ENCODE measurements at regions not wholly inside any gene's neighbourhood (a gene's known extent, or its start where the extent isn't known, plus 50 kb on each side); places are given as distances from the start of the nearest gene placed in this dataset.
"Not testable (repeated sequence)": the region's sequence is repeated elsewhere in the genome, so short reads cannot be mapped to it uniquely, and the experiment has no call there.

DNA sequence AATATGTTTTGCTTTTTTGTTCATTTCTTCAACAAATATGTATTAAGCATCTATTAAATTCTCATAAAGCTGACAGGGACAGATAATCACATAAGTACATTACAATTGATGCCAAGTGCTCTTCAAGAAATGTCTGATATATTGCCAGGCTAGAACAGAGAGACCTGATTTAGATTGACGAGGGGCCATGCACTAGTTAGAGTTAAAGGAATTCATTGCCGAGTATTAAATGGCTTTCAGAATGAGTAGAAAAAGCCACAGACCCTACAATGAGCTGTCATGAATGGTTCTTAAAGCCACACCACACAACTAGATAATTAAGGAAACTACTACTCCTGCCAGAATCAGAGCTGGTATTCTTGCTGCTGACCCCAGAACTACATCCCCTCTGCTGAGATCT, 250.2 kb upstream of the MME start:
- no peak overlapping the region for H3K4me3 ChIP-seq (ENCODE audit: low read depth, low read length)
- TF ChIP-seq, protein P1, sequence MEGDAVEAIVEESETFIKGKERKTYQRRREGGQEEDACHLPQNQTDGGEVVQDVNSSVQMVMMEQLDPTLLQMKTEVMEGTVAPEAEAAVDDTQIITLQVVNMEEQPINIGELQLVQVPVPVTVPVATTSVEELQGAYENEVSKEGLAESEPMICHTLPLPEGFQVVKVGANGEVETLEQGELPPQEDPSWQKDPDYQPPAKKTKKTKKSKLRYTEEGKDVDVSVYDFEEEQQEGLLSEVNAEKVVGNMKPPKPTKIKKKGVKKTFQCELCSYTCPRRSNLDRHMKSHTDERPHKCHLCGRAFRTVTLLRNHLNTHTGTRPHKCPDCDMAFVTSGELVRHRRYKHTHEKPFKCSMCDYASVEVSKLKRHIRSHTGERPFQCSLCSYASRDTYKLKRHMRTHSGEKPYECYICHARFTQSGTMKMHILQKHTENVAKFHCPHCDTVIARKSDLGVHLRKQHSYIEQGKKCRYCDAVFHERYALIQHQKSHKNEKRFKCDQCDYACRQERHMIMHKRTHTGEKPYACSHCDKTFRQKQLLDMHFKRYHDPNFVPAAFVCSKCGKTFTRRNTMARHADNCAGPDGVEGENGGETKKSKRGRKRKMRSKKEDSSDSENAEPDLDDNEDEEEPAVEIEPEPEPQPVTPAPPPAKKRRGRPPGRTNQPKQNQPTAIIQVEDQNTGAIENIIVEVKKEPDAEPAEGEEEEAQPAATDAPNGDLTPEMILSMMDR (IDR thresholded peaks at IDR 0.05; ENCODE audit: insufficient read depth, low read depth, low read length, missing control alignments): no peak
- no peak for DNase-seq (ENCODE audit: low read depth)

DNA sequence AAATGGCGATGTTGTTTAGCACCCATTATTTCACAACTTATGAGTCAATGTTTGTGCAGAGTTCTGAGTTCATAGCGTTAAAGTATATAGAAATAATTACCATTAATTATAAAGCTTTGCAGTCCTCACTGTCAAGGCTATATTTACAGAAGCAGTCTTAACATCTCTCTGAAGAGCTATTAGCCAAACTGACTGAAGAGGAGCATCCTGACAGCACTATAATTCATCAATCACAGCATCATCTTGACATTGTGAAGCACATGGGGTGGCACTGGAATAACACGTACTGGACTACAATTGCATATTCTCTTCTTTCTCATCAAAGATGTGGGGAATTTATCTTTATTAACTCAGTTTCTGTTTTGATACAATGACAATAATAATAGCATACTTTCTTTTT, 260.6 kb upstream of the MME start:
- TF ChIP-seq, protein P1 (IDR thresholded peaks at IDR 0.05; ENCODE audit: insufficient read depth, low read depth, low read length, missing control alignments): no peak
- DNase-seq (ENCODE audit: low read depth): no peak
- H3K4me3 ChIP-seq (ENCODE audit: low read depth, low read length): no peak overlapping the region

DNA sequence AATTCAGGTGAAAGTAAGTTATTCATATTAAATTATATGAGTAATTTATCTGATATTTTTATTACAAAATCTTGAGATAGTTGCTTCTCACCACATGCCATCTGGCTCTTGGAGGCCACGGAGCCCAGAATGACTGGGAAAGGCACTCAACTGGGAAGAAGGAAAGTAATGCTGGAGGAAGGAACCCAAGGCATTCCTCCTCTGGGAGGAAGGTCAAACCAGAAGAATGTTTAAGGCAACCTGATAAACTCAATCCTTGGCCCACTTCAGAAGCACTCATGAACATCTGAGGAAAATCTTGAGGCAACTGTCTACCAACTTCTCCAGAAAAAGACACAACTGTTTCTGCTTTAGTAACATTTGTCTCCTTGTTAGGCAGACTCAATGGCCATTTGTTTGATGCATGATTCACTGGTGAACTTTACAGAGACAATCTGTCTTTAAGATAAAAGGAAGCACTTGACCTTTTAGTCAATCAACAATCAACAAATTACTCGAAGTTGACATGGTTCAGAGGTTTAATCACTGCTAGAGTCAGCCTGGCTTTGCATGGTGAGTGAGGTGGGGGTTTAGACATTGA, 261.4 kb upstream of the MME start:
- TF ChIP-seq, protein P1 (IDR thresholded peaks at IDR 0.05; ENCODE audit: insufficient read depth, low read depth, low read length, missing control alignments): no peak
- DNase-seq (ENCODE audit: low read depth): no peak
- H3K4me3 ChIP-seq (ENCODE audit: low read depth, low read length): no peak overlapping the region

DNA sequence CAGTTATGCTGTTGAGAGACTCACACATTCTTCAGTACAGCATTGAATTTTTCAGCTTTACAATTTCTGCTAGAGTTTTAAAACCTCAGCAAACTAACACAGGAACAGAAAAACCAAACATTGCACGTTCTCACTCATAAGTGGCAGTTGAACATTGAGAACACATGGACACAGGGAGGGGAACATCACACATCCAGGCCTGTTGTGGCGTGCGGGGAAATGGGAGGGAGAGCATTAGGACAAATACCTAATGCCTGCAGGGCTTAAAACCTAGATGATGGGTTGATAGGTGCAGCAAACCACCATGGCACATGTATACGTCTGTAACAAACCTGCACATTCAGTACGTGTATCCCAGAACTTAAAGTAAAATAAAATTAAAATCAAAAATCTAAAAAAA, 270.1 kb upstream of the MME start:
- DNase-seq (ENCODE audit: low read depth); H3K4me3 ChIP-seq (ENCODE audit: low read depth, low read length): not testable (repeated sequence)

DNA sequence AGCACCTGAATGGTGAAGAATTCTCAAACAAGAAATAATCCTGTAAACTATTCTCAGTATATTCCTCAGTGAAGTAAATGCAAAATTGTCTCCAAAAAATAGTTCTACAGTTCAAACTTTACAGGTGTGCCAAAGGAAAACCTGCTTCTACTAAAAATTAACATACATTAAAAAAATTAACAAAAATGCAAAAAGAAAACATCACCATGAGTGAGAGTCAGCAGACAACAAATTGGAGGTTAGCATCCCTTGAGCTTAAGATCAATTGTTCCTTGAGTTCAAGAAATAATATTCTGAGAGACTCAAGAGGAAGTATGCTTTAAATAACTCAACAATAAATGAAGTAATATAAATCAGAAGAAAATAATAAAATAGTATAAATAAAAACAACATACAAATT, 278.4 kb upstream of the MME start:
- no peak for DNase-seq (ENCODE audit: low read depth)
- no peak overlapping the region for H3K4me3 ChIP-seq (ENCODE audit: low read depth, low read length)
- TF ChIP-seq, protein P1 (IDR thresholded peaks at IDR 0.05; ENCODE audit: insufficient read depth, low read depth, low read length, missing control alignments): no peak

DNA sequence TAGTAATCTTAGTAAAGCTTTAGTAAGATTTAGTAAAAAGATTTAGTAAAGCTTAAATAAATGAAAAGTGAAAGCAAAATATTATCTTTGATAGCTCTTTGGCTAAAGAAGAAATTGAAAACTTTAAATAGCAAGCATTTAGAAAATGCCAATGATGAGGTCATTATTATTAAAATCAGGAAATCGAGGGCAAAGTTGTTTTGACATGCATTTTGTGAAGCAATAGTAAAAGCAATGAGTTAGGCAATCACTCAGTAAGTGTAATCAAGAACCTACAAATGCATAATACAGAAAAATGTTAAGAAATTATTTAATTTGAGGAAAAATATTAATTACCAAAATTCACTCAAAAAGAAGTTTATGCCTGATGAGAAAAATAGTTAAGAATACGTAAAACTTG, 280.3 kb upstream of the MME start:
- TF ChIP-seq, protein P1 (IDR thresholded peaks at IDR 0.05; ENCODE audit: insufficient read depth, low read depth, low read length, missing control alignments): no peak
- DNase-seq (ENCODE audit: low read depth): no peak
- H3K4me3 ChIP-seq (ENCODE audit: low read depth, low read length): no peak overlapping the region

DNA sequence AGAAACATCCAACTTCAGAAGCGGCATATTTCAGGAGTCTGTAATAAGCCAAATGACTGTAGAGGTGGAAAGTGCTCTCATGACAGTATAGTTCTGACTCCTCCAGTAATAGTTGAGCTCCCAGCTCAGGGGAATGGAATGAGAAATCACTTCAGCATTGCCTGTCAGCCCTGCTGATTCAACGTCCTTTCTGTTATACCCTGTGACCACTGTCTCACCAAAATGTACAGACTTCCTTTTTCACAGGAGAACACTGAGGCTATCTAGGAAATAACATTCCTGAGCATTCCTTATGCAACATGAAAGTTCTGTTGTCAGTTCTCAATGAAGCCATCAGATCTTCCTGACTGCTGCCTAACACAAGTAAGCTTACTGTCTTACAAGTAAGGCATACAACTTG, 284.5 kb upstream of the MME start:
- TF ChIP-seq, protein P1 (IDR thresholded peaks at IDR 0.05; ENCODE audit: insufficient read depth, low read depth, low read length, missing control alignments): no peak
- no peak overlapping the region for H3K4me3 ChIP-seq (ENCODE audit: low read depth, low read length)
- DNase-seq (ENCODE audit: low read depth): no peak
